GM18508 (cell line): ENCODE measurements at regions not wholly inside any gene's neighbourhood (a gene's known extent, or its start where the extent isn't known, plus 50 kb on each side); places are given as distances from the start of the nearest gene placed in this dataset.
"Not testable (repeated sequence)": the region's sequence is repeated elsewhere in the genome, so short reads cannot be mapped to it uniquely, and the experiment has no call there.

Source experiments
- ATAC-seq: cut with Tn5 transposase; IDR thresholded peaks from one replicate; pipeline ENCODE4 v1.9.1; 2021; ENCODE audit warnings: moderate number of reproducible peaks; ENCODE audit not compliant: insufficient read depth, unreplicated experiment

DNA sequence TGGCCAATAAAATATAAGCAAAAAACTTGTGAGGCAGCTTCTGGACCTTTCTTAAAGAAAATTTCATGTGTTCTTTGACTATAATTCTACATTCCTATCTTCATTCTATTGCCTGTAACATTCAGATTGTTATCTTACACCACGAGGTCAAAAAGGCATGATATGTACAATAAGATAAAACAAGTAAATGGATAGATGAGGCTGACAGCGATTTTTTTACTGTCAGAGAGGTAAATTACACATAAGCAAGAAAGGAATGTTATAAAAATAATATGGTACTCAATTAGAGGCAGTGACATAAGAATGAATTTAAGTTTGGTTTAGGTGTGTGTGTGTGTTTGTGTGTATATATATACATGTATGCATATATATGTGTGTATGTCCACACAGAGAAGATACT is 660.0 kb downstream of the C12orf50 start:
- no peak for ATAC-seq

GRCh38 chr12:87368259-87368658 is 660.9 kb downstream of the C12orf50 start:
- ATAC-seq, result no peak

- no peak for ATAC-seq
Observed at GRCh38 chr12:87365423-87365822, 663.8 kb downstream of the C12orf50 start.

GRCh38 chr12:87363497-87364084 is 665.6 kb downstream of the C12orf50 start:
- no peak for ATAC-seq

DNA sequence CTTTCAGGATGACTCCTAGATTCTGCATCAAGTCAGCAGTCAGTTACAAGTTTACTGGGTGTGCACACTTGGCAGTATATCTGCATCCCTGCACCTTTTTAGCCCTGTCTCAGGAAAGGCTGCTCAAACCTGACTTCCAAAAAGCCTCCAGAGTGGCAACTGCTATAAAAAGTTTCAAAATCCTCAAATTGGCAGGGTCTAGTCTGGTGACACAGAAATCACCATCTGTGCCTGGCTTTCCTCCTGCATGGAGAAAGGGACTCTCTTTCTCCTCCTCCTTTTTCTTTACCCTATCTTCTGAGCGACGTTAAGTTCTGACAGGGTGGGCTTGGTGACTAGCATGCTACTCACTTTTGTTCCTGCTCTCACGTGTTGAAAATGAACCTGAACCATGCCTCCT is 679.5 kb downstream of the C12orf50 start:
- no peak for ATAC-seq

DNA sequence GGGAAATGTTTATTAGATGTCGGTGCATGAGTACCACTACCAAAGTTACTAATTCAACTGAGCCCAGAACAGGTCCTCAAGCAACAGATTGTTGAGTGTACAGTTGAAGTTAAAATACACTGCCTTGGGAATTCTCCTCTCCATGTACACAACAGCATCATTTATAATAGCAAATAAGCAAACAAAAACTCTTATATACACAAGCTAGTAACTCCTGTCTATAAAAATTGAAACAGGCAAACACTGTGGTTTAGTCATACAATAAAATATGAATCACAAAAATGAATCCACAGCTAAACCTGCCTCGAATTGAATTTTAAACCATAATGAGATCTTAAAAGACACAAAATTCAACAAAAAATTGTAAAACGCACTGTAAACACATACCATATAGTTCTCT is 681.1 kb downstream of the C12orf50 start:
- no peak for ATAC-seq

GRCh38 chr12:87344699-87345098 is 684.5 kb downstream of the C12orf50 start:
- no peak for ATAC-seq

DNA sequence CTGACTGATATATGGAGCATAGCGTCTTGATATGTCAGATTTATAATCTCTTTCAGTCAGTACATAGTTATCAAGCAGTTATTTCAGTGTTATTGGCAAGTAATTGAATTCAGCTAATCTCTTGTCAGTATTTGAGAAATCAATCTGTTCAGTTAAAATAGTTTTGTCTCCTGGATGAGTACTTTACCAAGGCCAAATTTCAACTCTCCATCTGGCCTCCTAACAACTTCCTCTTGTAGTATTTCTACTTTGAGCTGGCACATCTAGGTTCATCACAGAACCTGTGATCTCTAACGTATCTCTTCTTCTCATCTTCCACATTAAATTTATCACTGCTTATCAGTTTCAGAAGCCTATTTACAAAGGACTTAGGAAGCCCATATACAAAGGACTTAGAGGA is 690.5 kb downstream of the C12orf50 start:
- ATAC-seq, result no peak

GRCh38 chr12:87336814-87337336 is 692.3 kb downstream of the C12orf50 start:
- ATAC-seq, result no peak

DNA sequence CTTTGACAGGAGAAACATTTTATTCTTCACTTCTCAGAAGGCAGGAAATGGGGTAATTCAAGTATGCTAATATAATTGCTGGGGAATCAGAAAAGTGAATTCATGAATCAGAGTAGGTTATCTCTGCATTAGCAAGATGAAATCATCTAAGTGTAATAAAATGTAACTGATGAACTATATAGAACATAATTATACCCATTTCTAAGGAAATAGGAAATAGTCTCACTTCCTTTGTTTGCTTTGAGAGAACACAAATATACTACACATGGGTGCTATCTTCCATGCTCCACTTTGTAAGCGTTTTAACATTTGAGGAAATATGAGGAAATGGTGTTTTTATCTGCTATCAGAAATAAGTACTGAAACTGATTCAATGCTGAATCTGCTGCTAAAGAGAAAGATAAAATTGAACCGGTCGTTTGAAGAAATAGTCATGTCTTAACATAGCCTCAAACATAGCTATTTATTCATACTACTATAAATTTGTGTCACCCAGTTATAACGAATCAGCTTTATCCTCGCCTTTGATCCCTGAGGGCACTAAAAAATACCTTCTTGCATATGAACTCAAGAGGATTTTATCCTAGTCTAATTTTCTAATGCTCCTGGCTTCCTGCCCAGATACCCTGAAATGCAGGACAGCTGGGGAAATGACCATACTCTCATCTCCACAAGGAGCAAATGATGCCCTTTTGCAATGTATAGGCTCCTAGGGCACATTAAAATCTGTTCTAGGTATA is 696.0 kb downstream of the C12orf50 start:
- ATAC-seq, result no peak

- not testable (repeated sequence) for ATAC-seq
Observed at GRCh38 chr12:87330071-87330555, 699.1 kb downstream of the C12orf50 start.

DNA sequence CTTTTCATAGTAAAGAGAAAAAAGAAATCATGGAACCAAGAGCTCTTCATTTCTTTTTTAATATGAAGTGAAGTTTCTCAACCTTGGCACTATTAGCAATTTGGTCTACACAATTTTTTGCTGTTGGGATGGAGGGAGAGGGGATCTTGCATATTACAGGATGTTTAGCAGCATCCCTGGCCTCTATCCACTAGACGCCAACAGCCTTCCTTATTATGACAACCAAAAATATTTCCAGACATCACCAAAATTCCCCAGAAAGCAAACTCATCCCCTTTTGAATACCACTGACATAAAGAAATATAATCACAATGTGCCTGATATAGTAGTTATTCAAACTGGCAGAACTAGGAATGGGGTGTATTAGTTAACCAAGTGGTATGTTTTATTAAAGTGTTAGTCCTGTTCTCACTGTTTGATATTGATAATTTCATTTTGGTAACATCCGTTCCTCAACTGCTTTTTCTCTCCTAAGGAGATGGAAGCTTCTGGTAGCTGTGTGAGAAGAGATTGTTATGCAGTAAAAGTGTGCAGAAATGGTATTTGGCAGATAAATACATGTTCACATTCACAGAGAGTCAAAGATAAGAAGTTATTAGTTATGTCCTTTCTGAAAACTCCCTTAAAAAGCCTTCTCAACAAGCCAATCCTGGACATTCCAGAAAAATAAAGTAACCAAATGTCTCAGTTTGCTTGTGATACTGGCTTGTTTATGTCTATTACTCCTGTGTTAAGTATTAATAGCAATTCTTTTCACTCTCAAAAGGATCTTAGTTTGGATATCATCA is 699.9 kb downstream of the C12orf50 start:
- ATAC-seq, result no peak

- no peak for ATAC-seq
Observed at GRCh38 chr12:87323369-87323768, 705.8 kb downstream of the C12orf50 start.

DNA sequence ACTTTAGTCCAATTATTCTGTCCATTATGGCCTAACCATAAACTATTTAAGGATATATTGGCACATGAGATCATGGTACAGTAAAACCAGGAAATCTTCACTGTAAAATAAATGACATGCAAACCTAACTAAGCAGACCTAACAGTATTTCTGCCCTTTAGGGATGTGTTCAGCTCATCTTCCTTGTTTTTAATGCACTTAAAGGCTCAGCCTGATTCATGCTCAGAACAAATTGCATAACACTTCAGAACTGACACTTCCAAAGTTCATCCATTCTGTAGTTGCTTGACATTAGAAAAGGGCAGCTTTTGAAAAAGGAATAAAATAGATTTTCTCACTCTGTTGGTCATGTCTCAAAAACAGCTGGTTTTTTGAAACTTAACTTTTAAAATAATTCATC is 708.5 kb downstream of the C12orf50 start:
- ATAC-seq, result no peak

GRCh38 chr12:87317302-87317701 is 711.9 kb downstream of the C12orf50 start:
- ATAC-seq, result no peak

- ATAC-seq, result peak; percentile 69
Observed at GRCh38 chr12:87311206-87311605, 718.0 kb downstream of the C12orf50 start.

DNA sequence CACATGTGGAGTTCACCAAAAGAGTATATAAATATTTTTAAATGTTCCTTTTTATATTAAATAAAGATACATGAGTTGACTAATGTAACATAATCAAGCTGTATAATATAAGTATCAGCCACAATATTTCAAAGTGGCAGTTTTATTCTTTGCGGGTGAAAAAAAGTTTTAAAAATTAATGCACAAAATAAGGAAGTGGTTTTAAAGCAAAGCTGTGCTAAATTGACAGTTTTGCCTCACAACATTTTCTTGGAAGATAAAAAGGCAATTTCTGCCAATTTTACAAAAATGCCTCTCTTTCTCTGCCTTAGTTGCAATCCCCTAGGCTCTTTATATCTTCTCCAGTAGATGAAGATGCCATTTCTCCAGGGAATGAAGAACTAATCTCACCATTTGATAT is 719.1 kb downstream of the C12orf50 start:
- no peak for ATAC-seq

GRCh38 chr12:87305481-87305880 is 723.7 kb downstream of the C12orf50 start:
- ATAC-seq, result peak; percentile 53

DNA sequence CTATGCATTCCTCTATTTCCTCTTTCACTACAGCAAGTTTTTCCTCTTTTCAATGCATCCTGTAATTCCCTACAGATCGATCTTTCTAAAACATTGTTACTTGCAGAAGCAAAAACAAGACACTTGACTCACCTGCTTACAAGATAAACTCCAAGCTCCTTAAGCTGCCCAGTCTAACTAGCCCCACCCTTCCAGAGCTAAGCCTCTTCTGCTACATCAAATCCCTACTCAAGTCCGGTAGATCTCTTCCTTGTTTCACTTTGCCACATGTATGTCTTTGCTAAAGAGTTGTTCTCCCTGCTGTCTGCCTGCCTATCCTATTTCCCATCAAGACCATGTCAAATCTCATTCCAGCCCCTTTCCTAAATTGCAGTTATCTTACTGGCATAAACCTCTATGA is 724.8 kb downstream of the C12orf50 start:
- ATAC-seq, result no peak

- ATAC-seq, result no peak
Observed at GRCh38 chr12:87303396-87304012, 725.7 kb downstream of the C12orf50 start.
